Middle frontal gyrus (tissue), 1 donor: ENCODE measurements at regions not wholly inside any gene's neighbourhood (a gene's known extent, or its start where the extent isn't known, plus 50 kb on each side); places are given as distances from the start of the nearest gene placed in this dataset.

Experiments
- DNase-seq: peaks from one replicate; pipeline ENCODE4 v3.0.0-alpha.2; 2015; ENCODE audit warnings: low spot score; ENCODE audit errors: extremely low spot score

DNA sequence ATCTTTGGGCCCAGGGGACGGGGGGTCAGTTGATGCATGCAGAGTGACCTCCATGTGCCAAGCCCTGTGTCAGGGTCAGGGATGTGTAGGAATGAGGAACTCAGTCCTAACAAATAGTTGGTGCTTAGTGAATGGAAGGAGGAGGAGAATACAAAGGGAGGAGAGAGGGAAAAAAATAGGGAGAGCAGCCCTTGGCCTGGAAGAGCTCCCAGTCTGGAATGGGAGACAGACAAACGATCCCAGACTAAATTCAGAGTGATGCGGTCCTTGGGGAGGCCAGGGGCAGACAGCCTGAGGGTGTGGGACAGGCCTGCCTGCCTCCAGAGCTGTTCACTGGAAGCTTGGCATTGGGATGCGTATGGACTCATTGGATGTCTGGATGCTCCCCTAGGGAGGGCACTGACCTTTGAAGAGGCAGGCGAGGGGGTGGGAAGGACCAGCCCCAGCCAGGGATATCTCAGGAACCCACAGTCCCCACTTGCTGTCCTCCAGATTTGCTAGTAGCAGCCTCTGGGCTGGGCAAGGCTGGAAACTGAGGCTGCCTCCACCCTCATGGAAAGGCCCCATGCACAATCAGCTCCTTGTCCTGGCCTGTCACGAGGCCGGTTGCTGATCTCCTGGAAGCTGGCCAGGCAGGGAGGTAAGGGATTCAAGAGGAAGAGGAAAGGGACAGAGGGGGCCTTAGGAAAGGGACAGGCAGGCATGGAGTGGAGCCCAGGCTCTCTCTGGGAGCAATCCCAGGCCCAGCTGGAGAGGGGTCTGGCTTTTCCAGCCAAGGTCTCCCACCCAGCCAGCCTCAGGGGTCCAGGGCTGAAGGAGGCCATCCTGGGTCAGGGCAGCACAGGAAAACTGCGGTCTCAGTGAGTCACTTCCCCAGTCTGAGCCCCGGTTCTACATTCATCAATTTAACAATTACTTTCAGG lies 69.0 kb upstream of the GGTA1 start:
- no peak for DNase-seq

DNA sequence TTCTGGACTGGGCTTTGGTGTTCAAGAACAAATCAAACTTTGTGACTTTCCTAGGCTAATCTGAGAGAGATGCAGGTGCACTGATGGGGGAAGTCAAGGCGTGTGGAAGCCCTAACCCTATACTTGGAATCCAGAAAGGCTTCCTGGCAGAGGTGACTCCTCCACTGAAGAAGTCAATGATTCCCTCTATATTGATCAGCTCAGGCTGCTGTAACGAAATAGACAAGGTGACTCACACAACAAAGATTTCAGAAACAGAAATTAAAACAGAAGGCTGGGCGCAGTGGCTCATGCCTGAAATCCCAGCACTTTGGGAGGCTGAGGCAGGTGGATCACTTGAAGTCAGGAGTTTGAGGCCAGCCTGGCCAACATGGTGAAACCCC lies 69.6 kb upstream of the GGTA1 start:
- DNase-seq = no peak

DNA sequence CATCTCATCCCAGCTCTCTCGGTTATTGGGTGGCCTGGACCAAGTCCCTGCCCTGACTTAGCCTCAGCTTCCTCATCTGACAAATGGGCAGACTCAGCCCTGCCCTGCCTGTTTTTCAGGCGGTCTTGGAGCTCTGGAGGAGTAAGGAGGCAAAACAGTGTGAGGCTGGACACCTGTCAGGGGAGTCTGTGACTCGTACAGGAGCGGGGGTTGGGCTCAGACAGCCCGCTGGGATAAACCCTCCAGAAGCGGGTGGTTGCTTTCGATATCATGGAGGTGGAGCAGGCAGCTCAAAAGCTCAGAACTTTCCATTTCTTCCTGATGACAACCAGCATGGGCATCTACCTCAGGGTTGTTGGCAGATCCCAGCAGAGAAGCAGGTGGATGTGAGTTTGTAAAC lies 72.9 kb upstream of the GGTA1 start:
- no peak for DNase-seq

DNA sequence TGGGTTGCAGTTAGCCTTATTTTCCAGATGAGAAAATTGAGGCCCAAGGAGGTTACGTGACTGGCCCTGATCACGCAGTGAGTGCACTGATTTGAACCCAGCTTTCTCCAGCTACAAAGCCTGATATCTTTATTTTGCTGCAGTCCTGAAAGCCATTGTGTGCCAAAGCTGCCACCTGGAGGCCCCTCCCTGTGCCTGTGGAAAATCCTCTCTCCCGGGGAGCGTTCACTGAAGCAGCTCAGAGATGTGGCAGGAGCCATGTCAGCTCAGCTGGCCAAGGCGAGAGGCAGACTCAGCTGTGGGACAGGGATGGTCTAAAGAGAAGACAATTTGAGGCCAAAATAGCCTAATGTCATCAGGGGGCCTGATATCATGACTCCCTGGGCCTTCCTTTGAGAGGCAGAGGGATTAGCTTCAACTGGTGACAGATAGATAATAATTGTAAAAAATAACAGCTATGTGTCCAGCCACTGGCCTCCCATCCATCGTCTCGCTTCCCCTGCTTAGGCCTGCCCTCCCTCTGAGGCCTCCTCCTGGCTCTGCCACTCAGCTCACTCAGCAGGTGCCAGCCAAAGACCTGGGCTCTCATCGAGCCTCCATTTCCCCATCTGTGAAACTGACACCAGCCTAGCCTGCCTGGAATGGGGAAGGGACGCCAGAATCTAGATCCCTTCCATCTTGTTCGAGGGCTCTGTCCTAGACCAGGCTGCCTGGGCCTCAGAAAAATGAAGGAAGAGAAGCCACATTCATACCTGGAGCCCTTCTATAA lies 74.3 kb upstream of the GGTA1 start:
- no peak for DNase-seq

DNA sequence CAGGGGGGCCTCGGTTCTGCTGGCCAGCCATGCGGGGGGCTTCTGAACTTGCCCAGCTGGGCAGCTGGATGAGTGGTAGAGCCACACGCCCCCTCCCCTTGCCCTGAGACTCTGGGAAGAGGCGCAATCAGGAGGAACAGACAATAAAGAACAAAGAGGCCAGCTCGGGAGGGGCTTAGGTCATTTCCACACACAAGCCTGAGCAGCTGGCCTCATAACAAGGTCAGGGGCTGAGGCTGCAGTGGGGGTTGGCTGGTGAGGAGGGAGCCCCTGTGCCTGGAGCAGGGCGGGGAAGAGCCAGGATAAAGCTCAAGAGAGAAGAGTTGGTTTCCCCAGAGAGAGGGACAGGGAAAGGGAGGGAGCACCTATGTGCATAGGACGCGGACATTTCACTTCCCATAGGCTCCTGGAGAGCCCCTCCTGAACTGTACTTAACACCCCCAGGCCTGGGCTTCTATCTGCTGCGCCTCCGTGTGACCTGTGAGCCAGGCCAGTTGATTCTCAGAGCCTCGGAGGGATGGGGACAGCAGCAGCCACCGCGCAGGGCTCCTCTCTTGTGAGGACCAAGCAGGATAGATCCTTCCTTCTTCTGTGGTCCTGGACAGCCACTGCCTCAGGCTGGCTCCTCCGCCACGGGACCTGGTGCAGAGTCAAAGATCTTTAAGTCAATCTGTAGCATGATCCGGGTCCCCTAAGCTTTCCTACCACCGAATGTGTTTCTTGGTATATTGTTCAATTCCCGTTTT lies 75.3 kb upstream of the GGTA1 start:
- DNase-seq = no peak

DNA sequence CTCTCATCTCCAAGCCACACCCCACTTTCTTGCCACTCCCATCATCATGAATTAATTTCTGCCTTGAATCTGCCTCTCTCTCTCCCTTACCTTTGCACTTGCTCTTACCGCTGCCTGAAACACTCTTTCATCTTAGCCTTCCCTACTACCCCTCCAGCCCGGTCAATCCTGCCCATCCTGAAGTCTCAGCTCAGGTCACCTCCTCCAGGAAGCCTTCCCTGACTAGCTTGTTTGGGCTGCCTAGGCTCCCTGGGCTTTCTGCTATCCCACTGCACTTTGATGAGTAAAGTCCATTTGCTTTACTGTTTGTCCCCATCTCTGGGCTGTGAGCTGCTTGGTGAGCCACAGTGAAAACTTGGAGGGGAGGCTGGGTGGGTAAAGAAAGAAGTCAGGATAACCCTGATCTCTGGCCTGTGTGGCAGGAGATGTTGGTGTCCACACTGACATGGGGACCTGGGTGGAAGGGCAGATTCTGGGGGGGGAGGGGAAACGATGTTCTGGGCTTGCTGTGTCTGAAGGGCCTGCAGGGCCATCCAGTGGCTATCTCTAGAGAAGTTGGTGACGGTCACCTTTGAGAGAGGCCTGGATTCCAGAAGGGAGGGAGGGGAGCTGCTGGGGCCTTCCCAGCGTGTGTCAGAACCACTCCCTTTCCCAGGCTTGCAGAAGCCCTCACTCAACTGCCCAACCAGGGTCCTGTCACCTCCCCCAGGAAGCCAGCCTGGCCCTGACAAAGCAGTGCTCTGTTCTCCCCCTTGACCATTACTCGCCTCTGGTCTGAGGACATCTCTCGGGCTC lies 75.0 kb upstream of the DAB2IP start:
- no peak for DNase-seq

DNA sequence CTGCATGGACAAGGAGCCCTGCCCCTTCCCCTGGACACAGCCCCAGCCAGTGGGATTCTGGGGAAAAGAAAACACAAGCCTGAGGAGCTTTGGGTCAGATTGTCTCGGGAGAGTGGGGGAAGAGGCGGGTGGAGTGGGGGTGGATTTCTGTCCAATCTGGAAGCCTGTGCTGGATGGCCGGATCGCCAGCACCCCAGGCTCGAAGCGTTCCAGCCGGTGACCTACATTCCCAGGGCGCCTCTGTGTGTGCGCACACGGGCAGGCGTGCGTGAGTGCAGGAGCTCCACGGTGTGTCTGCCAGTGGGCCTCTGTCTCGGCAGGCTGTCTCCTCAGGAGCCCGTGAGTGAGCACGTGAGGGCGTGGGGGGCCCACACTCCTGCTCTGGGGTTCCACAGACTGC lies 74.3 kb upstream of the DAB2IP start:
- DNase-seq = no peak

DNA sequence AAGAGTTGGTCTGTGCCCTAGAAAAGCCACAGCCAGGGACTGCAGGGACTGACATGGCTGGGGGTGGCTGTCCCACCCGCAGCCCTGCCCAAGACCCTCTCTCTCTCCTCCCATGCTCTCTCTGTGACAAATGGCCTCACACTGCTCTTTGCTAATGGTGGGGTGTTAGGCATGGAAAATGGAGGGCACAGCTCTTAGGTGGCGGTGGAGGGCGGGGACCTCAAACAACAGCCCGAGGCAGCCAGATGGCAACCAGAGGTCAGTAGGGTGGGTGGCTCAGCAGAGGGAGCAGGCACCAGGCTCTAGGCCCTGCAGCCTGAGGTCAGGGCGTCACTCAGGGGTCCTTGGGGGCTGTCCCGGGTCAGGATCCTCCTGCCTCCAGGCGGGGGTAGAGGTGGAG lies 73.9 kb upstream of the DAB2IP start:
- no peak for DNase-seq

DNA sequence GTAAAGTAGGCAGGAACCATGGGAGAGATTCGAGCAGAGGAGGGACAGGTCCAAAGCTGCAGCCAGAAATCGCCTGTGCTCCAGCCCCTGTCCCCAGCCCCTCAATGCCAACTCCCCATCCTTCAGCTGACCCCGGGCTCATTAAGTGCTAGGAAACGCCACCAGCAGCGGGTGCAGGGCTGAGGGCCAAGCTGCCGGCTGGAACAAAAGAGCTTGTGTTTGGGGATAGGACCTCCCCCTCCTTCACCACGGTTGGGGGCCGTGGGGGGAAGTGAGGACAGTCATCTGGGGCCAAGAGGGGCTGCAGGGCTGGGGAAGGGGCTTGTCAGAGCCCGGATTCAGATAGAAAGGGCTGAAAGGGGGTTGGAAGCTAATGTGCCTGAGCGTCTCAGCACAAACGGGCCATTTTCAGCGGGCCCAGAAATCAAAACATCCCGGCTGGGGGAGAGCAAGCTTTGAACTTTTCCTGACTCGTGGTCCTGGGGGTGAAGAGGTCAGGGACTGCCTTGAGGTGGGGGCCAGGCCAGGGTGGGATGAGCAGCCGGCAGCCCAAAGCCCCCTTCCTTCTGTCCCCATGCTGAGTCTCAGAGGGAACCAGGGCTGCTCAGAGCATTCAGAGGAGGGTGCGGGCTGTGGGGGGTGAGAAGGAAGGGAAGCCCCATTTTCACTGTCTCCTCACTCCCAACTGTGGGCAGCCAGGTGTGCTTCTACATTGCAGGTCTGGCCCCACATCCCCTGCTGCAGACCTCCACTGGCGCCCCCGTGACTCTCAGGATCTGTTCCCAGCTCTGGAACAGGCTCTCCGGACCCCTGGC lies 69.4 kb upstream of the DAB2IP start:
- DNase-seq = peak; percentile 54

DNA sequence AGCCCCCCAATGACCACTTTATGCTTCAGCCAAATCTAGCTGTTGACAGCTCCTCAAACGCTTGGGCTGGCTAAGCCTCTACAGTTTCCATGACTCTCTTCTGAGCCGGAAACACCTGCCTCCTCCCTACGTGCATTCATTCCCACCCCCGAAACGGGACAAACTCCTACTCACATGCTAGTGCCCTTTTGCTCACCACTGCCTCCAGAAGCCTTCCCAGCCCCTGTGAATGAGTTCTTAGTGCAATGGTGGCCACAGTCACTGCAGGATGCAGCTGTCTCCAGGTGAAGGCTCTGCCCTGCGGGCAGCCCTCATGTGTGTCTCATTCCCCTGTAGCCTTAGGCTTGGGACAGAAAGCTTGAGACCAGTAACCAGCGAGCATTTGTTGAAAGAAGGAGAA lies 68.8 kb upstream of the DAB2IP start:
- DNase-seq = no peak

DNA sequence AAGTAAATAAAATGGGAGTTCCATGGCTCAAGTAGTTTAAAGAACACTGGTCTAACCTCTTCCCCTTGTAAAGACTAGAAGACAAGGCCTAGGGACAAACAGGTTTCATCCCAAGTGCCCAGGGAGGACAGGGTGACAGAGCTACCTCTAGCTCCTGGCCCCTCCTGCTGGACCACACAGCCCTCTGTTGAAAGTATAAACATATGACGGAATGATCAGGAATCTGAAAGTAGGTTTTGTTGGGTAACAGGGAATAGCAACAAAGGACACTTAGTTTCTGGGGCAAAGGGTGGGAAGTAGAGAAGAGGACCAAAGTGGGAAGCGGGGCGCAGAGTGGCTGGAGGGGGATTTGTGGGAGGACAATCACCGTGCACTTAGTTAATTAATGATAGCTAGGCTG lies 67.0 kb upstream of the DAB2IP start:
- no peak for DNase-seq

DNA sequence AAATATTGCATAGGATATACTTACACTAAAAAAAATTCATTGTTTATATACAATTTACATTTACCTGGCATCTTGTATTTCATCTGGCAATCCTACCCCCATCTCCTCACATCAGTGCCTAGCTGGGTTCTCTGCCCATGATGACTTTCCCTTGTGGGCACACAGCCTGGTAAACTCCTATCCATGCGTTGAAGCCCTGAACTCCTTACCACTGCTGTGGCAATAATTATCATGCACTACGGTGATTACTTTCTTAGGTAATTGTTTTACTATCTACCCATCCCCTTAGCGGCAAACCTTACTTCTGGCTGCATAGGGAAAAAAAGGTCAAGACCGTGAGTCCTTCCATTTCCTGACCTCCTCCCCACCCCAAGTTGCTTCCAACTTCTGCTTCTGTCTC lies 63.6 kb upstream of the DAB2IP start:
- DNase-seq = no peak

DNA sequence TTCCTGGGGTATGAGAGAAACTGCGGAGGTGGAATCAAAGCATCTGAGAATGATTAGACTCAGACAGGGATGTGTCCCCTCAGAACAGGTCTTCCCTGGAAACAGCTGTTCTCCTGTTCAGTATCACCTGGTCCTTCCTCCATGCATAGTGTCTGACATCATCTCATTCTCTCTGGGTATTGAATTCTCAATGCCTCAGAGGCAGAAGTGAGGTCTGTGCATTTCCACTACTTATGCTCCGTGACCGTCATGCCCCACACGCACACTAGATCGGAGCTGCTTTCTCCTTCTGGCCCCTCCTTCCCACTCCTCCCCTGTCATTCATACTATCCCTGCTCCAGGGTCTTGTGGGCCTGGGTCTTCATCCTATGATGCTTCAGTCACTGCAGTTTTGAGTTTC lies 61.4 kb upstream of the DAB2IP start:
- no peak for DNase-seq

DNA sequence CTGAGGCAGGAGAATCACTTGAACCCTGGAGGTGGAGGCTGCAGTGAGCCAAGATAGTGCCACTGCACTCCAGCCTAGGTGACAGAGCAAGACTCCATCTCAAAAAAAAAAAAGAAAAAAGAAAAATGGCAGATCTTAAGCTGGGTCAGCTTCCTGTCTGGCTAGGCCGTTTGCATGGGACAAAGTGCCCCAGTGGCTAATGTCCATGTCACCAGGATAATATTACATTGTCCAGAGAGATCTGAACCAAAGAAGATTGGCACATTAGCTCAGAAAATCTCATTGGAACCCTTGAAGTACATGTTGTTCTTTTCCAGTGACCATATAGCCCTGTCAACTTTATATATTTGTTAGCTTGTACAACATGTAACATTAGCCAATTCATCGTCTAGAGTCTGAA lies 59.2 kb upstream of the DAB2IP start:
- DNase-seq = no peak

DNA sequence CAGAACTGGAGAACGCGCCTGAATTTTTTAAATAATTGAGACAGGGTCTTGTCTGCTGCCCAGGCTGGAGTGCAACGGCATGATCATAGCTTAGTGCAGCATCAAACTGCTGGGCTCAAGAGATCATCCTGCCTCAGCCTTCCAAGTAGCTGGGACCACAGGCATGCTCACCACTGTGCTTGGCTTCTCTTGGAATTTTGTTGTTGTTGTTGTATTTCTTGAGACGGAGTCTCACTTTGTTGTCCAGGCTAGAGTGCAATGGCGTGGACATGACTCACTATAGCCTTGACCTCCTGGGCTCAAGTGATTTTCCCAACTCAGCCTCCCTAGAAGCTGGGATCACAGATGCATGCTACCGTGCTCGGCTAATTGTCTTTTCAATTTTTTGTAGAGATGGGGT lies 58.4 kb upstream of the DAB2IP start:
- no peak for DNase-seq

DNA sequence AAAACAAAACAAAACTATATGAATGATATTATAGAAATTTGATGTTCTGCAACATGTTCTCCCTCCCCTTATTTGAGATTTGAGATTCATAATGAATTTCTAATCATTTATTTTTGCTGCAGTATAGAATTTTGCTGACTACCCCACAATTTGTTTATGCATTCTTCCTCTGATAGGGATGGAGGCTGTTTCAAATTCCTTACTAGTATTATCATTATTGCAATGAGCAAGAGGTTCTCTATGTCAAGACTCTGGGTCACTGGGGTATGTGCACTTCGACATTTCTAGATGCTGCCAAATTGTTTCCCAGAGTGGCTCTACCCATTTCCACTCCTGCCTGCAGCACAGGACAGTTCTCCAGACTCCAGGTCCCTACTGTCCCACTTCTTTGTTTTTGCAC lies 54.9 kb upstream of the DAB2IP start:
- no peak for DNase-seq

DNA sequence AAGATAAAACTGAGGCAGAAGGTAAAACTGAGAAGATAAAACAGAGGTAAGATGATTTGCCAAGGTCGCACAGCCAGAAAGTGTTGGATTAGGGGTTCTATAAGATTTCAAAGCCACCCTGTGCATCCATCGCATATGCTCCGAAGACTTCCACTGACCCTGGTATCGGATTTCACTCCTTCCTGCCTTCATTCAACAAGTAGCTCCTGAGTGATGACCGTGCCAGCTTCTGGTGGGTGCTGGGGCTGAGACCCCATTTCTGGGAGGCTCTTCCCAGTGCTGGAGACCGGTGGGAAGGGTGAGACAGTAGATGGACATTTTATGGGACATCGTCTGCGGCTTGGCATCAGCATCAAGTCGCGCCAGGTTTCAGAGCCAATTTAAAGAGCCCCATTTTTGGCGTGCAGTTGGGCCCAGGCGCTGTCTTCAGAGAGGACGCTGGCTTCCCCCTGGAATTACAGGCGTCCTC lies 53.7 kb upstream of the DAB2IP start:
- DNase-seq = no peak

DNA sequence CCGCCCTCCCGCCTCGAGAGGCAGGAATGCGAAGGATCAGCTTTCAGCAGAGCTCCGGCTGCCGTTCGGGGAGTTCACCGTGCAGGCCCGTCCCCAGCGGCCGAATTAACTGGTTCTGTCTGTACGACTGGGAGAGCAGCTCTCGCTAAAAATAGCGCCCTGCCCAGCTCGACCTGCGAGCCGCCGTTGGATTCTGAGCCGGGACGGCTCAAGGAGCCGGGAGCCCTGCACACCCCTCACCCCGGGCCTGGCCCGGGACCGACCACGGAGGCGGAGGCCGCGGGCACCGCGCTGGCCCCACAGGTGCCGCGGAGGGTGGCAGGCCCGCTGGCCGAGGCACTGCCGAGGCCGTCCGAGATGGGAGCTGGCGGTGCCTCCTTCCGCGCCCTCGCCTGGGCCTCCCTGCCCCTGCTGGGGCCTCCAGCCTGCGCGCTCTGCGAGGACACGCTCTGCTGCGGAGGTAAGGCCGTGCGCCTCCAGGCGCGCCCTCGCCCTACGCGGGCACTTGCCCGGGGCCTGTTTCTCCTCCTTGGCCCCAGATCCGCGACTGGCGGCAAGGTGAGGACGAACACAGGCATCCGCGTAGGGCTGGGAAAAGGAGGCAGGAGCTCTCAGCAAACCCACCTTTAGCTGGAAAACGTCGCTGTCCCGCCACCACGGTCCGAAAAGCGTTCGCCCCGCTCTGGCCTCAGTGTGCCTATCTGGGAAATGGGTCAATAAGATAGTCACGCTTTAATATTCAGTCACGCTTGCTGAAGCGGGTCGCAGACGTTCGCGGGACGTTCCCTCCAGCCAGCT lies 53.1 kb upstream of the DAB2IP start:
- no peak for DNase-seq
